Lower lobe of right lung (tissue), 2 donors: ENCODE measurements at regions not wholly inside any gene's neighbourhood (a gene's known extent, or its start where the extent isn't known, plus 50 kb on each side); places are given as distances from the start of the nearest gene placed in this dataset.

Experiments used
- ATAC-seq, 2 donors: fragments of 200-7000 bp; cut with Tn5 transposase; one replicate each; pipeline ENCODE4 v1.9.1; 2020 to 2022; ENCODE audit warnings: mild to moderate bottlenecking in 2 of 2, moderate library complexity in 2 of 2
- DNase-seq: peaks from one replicate; pipeline ENCODE4 v3.0.0-alpha.2; 2020
- H3K27ac ChIP-seq: fragments of 200-600 bp; one replicate; pipeline ENCODE4 v1.8.0; 2022
- H3K27me3 ChIP-seq: fragments of 200-600 bp; one replicate; pipeline ENCODE4 v1.8.0; 2022; ENCODE audit warnings: low read depth
- H3K36me3 ChIP-seq: fragments of 200-600 bp; one replicate; pipeline ENCODE4 v1.8.0; 2022; ENCODE audit warnings: mild to moderate bottlenecking
- H3K4me1 ChIP-seq: fragments of 200-600 bp; one replicate; pipeline ENCODE4 v1.8.0; 2022
- H3K4me3 ChIP-seq: fragments of 200-600 bp; one replicate; pipeline ENCODE4 v1.8.0; 2022; ENCODE audit warnings: mild to moderate bottlenecking
- H3K9me3 ChIP-seq: fragments of 200-600 bp; one replicate; pipeline ENCODE4 v1.8.0; 2022
- intact Hi-C: fragments of 100-400 bp; cut with DNase I; formaldehyde crosslinking; loops from one replicate; pipeline ENCODE4 v1.11.0; 2022
- TF ChIP-seq, protein P1 (sequence below): fragments of 200-600 bp; IDR thresholded peaks from one replicate; pipeline ENCODE4 v1.8.0; 2022; ENCODE audit warnings: antibody characterized with exemption, mild to moderate bottlenecking
- donor health status: DM: no; HTN: yes; CAD: no; lungs with severe emphysema.

- intact Hi-C loops, result no loop called here
- no peak for ATAC-seq
- DNase-seq, result no peak
- H3K9me3 ChIP-seq, result no peaks in the 10 kb centered on the region
- H3K36me3 ChIP-seq, result no peaks in the 10 kb centered on the region
- TF ChIP-seq, protein P1, sequence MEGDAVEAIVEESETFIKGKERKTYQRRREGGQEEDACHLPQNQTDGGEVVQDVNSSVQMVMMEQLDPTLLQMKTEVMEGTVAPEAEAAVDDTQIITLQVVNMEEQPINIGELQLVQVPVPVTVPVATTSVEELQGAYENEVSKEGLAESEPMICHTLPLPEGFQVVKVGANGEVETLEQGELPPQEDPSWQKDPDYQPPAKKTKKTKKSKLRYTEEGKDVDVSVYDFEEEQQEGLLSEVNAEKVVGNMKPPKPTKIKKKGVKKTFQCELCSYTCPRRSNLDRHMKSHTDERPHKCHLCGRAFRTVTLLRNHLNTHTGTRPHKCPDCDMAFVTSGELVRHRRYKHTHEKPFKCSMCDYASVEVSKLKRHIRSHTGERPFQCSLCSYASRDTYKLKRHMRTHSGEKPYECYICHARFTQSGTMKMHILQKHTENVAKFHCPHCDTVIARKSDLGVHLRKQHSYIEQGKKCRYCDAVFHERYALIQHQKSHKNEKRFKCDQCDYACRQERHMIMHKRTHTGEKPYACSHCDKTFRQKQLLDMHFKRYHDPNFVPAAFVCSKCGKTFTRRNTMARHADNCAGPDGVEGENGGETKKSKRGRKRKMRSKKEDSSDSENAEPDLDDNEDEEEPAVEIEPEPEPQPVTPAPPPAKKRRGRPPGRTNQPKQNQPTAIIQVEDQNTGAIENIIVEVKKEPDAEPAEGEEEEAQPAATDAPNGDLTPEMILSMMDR, result no peak
- H3K27me3 ChIP-seq, result no peaks in the 10 kb centered on the region
- H3K4me1 ChIP-seq, result no peaks in the 10 kb centered on the region
- no peak overlapping the region for H3K4me3 ChIP-seq
- no peak overlapping the region for H3K27ac ChIP-seq
Measured at GRCh38 chrX:65813245-65813644, 145.8 kb downstream of the MSN start.

DNA sequence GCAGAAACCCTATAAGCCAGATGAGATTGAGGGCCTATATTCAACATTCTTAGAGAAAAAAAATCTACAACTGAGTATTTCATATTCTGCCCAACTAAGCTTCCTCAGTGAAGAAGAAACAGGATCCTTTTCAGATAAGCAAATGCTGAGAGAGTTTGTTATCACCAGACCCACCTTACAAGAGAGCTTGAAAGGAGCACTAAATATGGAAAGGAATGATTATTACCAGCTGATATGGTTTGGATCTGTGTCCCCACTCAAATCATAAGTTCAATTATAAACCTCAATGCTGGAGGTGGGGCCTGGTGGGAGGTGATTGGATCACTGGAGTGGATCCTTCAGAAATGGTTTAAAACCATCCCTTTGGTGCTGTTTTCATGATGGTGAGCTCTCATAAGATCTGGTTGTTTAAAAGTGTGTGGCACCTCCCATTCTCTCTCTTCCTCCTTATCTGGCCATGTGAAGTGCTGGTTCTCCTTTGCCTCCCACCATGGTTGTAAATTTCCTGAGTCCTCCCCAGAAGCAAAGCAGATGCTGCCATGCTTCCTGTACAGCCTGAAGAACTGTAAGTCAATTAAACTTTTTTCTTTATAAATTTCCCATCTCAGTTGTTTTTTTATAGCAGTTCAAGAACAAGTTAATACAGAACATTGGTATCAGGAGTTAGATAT is 144.2 kb downstream of the MSN start:
- intact Hi-C loops, result no loop called here
- H3K27ac ChIP-seq, result no peak overlapping the region
- no peaks in the 10 kb centered on the region for H3K36me3 ChIP-seq
- ATAC-seq (no peak), DNase-seq (no peak)
- H3K9me3 ChIP-seq, result no peaks in the 10 kb centered on the region
- H3K27me3 ChIP-seq, result no peaks in the 10 kb centered on the region
- TF ChIP-seq, protein P1, result no peak
- no peak overlapping the region for H3K4me3 ChIP-seq
- H3K4me1 ChIP-seq, result no peaks in the 10 kb centered on the region
